Breast epithelium (tissue), 4 donors: ENCODE measurements at regions not wholly inside any gene's neighbourhood (a gene's known extent, or its start where the extent isn't known, plus 50 kb on each side); places are given as distances from the start of the nearest gene placed in this dataset.

Experiments used
- DNase-seq, 2 donors: peaks; one replicate each; pipeline ENCODE4 v3.0.0-alpha.2; 2019; ENCODE audit warnings: low spot score in 2 of 2
- H3K27ac ChIP-seq, 2 donors: fragments of 200-600 bp; sonication (generic) in 1 of 2; one replicate each; pipeline ENCODE4 v1.5.1; 2016 to 2019; ENCODE audit warnings: mild to moderate bottlenecking in 1 of 2
- H3K27me3 ChIP-seq, 2 donors: fragments of 200-600 bp; sonication (generic) in 1 of 2; one replicate each; pipeline versions ENCODE4 v1.5.1 to v1.6.0; 2017 to 2019; ENCODE audit warnings: control low read depth in 1 of 2, mild to moderate bottlenecking in 1 of 2
- H3K36me3 ChIP-seq: fragments of 200-600 bp; one replicate; pipeline ENCODE4 v1.5.1; 2019
- H3K4me1 ChIP-seq, 2 donors: fragments of 200-600 bp; sonication (generic); one replicate each; pipeline ENCODE4 v1.5.1; 2016 to 2019; ENCODE audit warnings: control low read depth in 1 of 2
- H3K4me3 ChIP-seq, 3 donors: fragments of 200-600 bp; sonication (generic); 1 replicate in 2 of 3; 2 replicates in 1 of 3; pipeline ENCODE4 v1.5.1; 2016 to 2019; ENCODE audit warnings: mild to moderate bottlenecking in 3 of 3, moderate library complexity in 2 of 3
- H3K9me3 ChIP-seq, 2 donors: fragments of 200-600 bp; sonication (generic) in 1 of 2; one replicate each; pipeline ENCODE4 v1.5.1; 2016 to 2019; ENCODE audit warnings: control low read depth in 1 of 2
- CTCF ChIP-seq, 3 donors: fragments of 450-650 bp; IDR thresholded peaks; one replicate each; pipeline ENCODE4 v1.5.1; 2016 to 2017; ENCODE audit warnings: antibody characterized with exemption in 3 of 3, mild to moderate bottlenecking in 3 of 3, moderate library complexity in 3 of 3
- POLR2A ChIP-seq: fragments of 450-650 bp; IDR thresholded peaks from one replicate; pipeline ENCODE4 v1.6.1; 2016; ENCODE audit warnings: antibody characterized with exemption, mild to moderate bottlenecking, moderate library complexity
- POLR2AphosphoS5 ChIP-seq, 3 donors: sonication (generic); formaldehyde crosslinking; IDR thresholded peaks; one replicate each; pipeline ENCODE4 v1.6.1; 2017; ENCODE audit warnings: antibody characterized with exemption in 3 of 3
- intact Hi-C: fragments of 100-400 bp; cut with DNase I; formaldehyde crosslinking; loops from one replicate; pipeline ENCODE4 v1.15.1; 2023; ENCODE audit warnings: low total_unique reads

- no peak for DNase-seq
- Histone ChIP-seq H3K4me1 (no peaks in the 10 kb centered on the region), H3K36me3 (no peaks in the 10 kb centered on the region), H3K9me3 (no peaks in the 10 kb centered on the region), H3K4me3 (no peak overlapping the region), H3K27me3 (no peaks in the 10 kb centered on the region), H3K27ac (no peak overlapping the region)
- TF ChIP-seq POLR2A (no peak), POLR2AphosphoS5 (IDR thresholded peaks at IDR 0.05) (no peak), CTCF (IDR thresholded peaks at IDR 0.05) (no peak)
- intact Hi-C loops = no loop called here
Measured at GRCh38 chr21:18191139-18191538, 53.5 kb upstream of the CHODL start.

- no peak for DNase-seq
- no peaks in the 10 kb centered on the region for H3K4me1 ChIP-seq
Measured at GRCh38 chr21:18178509-18178908, 66.1 kb upstream of the CHODL start.

DNA sequence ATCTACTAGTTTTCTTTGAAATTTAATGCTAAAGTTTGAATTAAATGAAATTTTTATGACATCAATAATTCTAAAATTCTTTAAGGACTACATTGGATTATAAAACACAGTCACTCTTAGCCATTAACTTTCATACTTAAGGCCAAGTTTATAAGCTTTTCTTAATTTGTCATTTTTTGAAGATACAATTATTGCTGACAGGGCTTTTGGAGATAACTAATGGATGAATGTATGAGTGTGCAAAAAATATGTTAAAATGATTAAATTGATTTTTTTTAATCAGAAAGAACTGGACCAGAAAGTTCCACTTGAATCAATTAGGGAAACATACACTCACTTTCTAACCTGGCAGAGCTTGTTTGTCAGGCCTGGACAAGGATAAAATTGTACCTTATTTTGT is 70.3 kb upstream of the CHODL start:
- Histone ChIP-seq H3K27me3 (no peaks in the 10 kb centered on the region), H3K4me3 (no peak overlapping the region), H3K4me1 (no peaks in the 10 kb centered on the region), H3K27ac (no peak overlapping the region), H3K36me3 (no peaks in the 10 kb centered on the region), H3K9me3 (no peaks in the 10 kb centered on the region)
- intact Hi-C loops = no loop called here
- no peak for DNase-seq
- TF ChIP-seq POLR2AphosphoS5 (IDR thresholded peaks at IDR 0.05) (no peak), POLR2A (no peak), CTCF (IDR thresholded peaks at IDR 0.05) (no peak)

More at GRCh38 chr21:18178509-18178908, 66.1 kb upstream of the CHODL start:
- H3K36me3 ChIP-seq = no peaks in the 10 kb centered on the region
- TF ChIP-seq POLR2A = no peak
- no peak for TF ChIP-seq POLR2AphosphoS5 (IDR thresholded peaks at IDR 0.05)
- intact Hi-C loops = no loop called here
- H3K9me3 ChIP-seq = peaks cover 0 to 5% of the 10 kb centered on the region in 2 donors
- H3K27ac ChIP-seq = no peak overlapping the region
- no peaks in the 10 kb centered on the region for H3K27me3 ChIP-seq
- H3K4me3 ChIP-seq = no peak overlapping the region

GRCh38 chr21:18170829-18171228 is 73.8 kb upstream of the CHODL start:
- Histone ChIP-seq H3K27ac (no peak overlapping the region), H3K36me3 (no peaks in the 10 kb centered on the region), H3K4me3 (no peak overlapping the region), H3K4me1 (no peaks in the 10 kb centered on the region), H3K27me3 (no peaks in the 10 kb centered on the region), H3K9me3 (no peaks in the 10 kb centered on the region)
- intact Hi-C loops = no loop called here
- TF ChIP-seq POLR2A = no peak
- TF ChIP-seq CTCF (IDR thresholded peaks at IDR 0.05) = no peak
- TF ChIP-seq POLR2AphosphoS5 (IDR thresholded peaks at IDR 0.05) = no peak
- no peak for DNase-seq

DNA sequence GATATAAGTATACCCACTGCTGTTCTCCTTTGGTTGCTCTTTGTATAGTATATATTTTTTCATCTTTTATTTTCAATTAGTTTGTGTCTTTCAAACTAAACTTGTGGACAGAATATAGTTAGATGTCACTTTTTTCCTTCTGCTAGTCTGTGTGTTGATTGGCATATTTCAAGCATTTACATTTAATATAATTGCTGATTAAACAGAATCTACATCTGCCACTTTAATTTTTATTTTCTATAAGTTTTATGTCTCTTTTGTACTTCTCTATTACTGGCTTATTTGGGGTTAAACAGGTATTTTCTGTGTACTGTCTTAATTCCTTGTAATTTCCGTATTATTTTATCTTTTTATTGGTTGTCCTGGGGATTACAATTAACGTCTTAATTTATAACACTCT is 74.4 kb upstream of the CHODL start:
- intact Hi-C loops = no loop called here
- DNase-seq = no peak
- H3K4me3 ChIP-seq = no peak overlapping the region
- H3K9me3 ChIP-seq = no peaks in the 10 kb centered on the region
- TF ChIP-seq POLR2AphosphoS5 (IDR thresholded peaks at IDR 0.05) (no peak), POLR2A (no peak), CTCF (IDR thresholded peaks at IDR 0.05) (no peak)
- H3K4me1 ChIP-seq = no peaks in the 10 kb centered on the region
- no peak overlapping the region for H3K27ac ChIP-seq
- no peaks in the 10 kb centered on the region for H3K36me3 ChIP-seq
- no peaks in the 10 kb centered on the region for H3K27me3 ChIP-seq

- TF ChIP-seq POLR2AphosphoS5 (IDR thresholded peaks at IDR 0.05) = no peak
- no peak for TF ChIP-seq POLR2A
- no peak for TF ChIP-seq CTCF (IDR thresholded peaks at IDR 0.05)
- Histone ChIP-seq H3K27ac (no peak overlapping the region), H3K4me3 (no peak overlapping the region), H3K4me1 (no peaks in the 10 kb centered on the region), H3K27me3 (no peaks in the 10 kb centered on the region), H3K9me3 (no peaks in the 10 kb centered on the region), H3K36me3 (no peaks in the 10 kb centered on the region)
- intact Hi-C loops = no loop called here
- DNase-seq = no peak
Measured at GRCh38 chr21:18168108-18168507, 76.5 kb upstream of the CHODL start.
